ENCODE measurements at regions not wholly inside any gene's neighbourhood (a gene's known extent, or its start where the extent isn't known, plus 50 kb on each side); places are given as distances from the start of the nearest gene placed in this dataset.

- TF ChIP-seq REST (IDR thresholded peaks at IDR 0.05) = no peak
- TF ChIP-seq CTCF (IDR thresholded peaks at IDR 0.05) = no peak
- TF ChIP-seq BHLHE40 (IDR thresholded peaks at IDR 0.05; ENCODE audit: low read depth, low read length) = no peak
- no peak for TF ChIP-seq CHD2 (IDR thresholded peaks at IDR 0.05; ENCODE audit: low read length, partially characterized antibody)
- TF ChIP-seq ELK1 (IDR thresholded peaks at IDR 0.05; ENCODE audit: low read depth, low read length) = no peak
- no peak for TF ChIP-seq POLR2A (IDR thresholded peaks at IDR 0.05; ENCODE audit: low read length)
- TF ChIP-seq RAD21 (conservative IDR thresholded peaks at IDR 0.05 in 1 of 2, IDR thresholded peaks at IDR 0.05 in 1 of 2) = no peak
- TF ChIP-seq MAZ (IDR thresholded peaks at IDR 0.05; ENCODE audit: borderline replicate concordance, low read depth, low read length) = no peak
- TF ChIP-seq CBX8 (IDR thresholded peaks at IDR 0.05) = no peak
- no peak for TF ChIP-seq MYC (IDR thresholded peaks at IDR 0.05; ENCODE audit: borderline replicate concordance, low read length)
- TF ChIP-seq USF2 (IDR thresholded peaks at IDR 0.05) = no peak
Observed at GRCh38 chr7:136213012-136213411, 235.9 kb upstream of the MTPN start.
